ENCODE measurements at regions not wholly inside any gene's neighbourhood (a gene's known extent, or its start where the extent isn't known, plus 50 kb on each side); places are given as distances from the start of the nearest gene placed in this dataset.
A peak's percentile ranks its signal among the peaks of the same experiment; 100 is the strongest.
"Not testable (repeated sequence)": the region's sequence is repeated elsewhere in the genome, so short reads cannot be mapped to it uniquely, and the experiment has no call there.

DNA sequence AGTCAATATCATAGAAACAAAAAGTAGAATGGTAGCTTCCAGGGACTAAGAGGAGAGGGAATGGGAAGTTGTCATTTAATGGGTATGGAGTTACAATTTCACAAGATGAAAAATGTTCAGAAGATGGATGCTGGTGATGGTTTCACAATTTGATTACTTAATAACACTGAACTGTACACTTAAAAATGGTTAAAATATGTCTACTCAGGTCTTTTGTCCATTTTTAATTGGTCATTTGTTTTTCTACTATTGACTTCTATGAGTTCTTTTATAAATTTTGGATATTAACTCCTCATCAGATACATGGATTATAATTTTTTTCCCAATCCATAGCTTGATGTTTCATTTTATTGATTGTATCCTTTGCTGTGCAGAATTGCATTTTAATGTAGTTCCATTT is 275.5 kb downstream of the AKAIN1 start:
- Histone ChIP-seq H3K4me3 (no peak overlapping the region), H3K4me1 (replicated peaks in 1 of 2; ENCODE audit: control insufficient read depth in 2 of 2, insufficient read depth in 2 of 2, low read length in 2 of 2) (no peaks in the 10 kb centered on the region), H3K36me3 (ENCODE audit: control insufficient read depth, insufficient read depth, low read length) (no peaks in the 10 kb centered on the region), H3K9me3 (replicated peaks; ENCODE audit: control insufficient read depth, insufficient read depth, low read depth, low read length) (no peaks in the 10 kb centered on the region), H3K27me3 (ENCODE audit: control insufficient read depth in 2 of 2, insufficient read depth in 2 of 2, low read length in 2 of 2) (no peaks in the 10 kb centered on the region), H3K4me2 (ENCODE audit: insufficient read depth, low read length) (no peak overlapping the region), H3K79me2 (ENCODE audit: control insufficient read depth, insufficient read depth, low read length) (no peaks in the 10 kb centered on the region), H3K9me1 (ENCODE audit: control insufficient read depth, insufficient read depth, low read length) (no peaks in the 10 kb centered on the region), H3K9ac (ENCODE audit: insufficient read depth in 1 of 2, low read depth in 2 of 2, low read length in 2 of 2) (no peak overlapping the region), H2AFZ (ENCODE audit: low read depth, low read length) (no peak overlapping the region), H4K20me1 (replicated peaks; ENCODE audit: control insufficient read depth, insufficient read depth, low read length) (no peaks in the 10 kb centered on the region), H3K27ac (ENCODE audit: extremely low read depth, low read depth, low read length) (no peak overlapping the region)
- ATAC-seq, result no peak
- TF ChIP-seq ZNF316 (IDR thresholded peaks at IDR 0.05) (peak; percentile 58; the same call in 1 of the 2 replicates), SMAD4 (CRISPR knock-in tag; conservative IDR thresholded peaks at IDR 0.05) (no peak), EZH2 (IDR thresholded peaks at IDR 0.05; ENCODE audit: borderline replicate concordance, low read depth, low read length) (no peak)
- intact Hi-C loops (cut with micrococcal nuclease) (no loop called here), in situ Hi-C loops (cut with MboI) (no loop called here)
- BruUV-seq (replicated peaks), result no TSS peak
- CTCF ChIA-PET (ENCODE audit: low intra/inter-chr PET ratio), result no interaction called here
- FAIRE-seq, result no peak
- DNase-seq (ENCODE audit: extremely low read depth in 1 of 4, low spot score in 3 of 4), result no peak
- POLR2A ChIA-PET, result no interaction called here

DNA sequence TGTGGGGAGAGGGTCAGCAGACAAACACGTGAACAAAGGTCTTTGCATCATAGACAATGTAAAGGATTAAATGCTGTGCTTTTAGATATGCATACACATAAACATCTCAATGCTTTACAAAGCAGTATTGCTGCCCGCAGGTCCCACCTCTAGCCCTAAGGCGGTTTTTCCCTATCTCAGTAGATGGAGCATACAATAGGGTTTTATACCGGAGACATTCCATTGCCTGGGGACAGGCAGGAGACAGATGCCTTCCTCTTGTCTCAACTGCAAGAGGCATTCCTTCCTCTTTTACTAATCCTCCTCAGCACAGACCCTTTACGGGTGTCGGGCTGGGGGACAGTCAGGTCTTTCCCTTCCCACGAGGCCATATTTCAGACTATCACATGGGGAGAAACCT is 279.5 kb downstream of the AKAIN1 start:
- H3K27me3 ChIP-seq (ENCODE audit: control insufficient read depth in 2 of 2, insufficient read depth in 2 of 2, low read length in 2 of 2); intact Hi-C loops (cut with micrococcal nuclease): not testable (repeated sequence)

More for the DNA sequence above, 279.5 kb downstream of the AKAIN1 start:
- H4K20me1 ChIP-seq (replicated peaks; ENCODE audit: control insufficient read depth, insufficient read depth, low read length); H3K4me3 ChIP-seq; DNase-seq (ENCODE audit: extremely low read depth in 1 of 4, low spot score in 3 of 4); H3K9me1 ChIP-seq (ENCODE audit: control insufficient read depth, insufficient read depth, low read length); H2AFZ ChIP-seq (ENCODE audit: low read depth, low read length); POLR2A ChIA-PET; H3K36me3 ChIP-seq (ENCODE audit: control insufficient read depth, insufficient read depth, low read length); H3K4me1 ChIP-seq (replicated peaks in 1 of 2; ENCODE audit: control insufficient read depth in 2 of 2, insufficient read depth in 2 of 2, low read length in 2 of 2); H3K9me3 ChIP-seq (replicated peaks; ENCODE audit: control insufficient read depth, insufficient read depth, low read depth, low read length); H3K27ac ChIP-seq (ENCODE audit: extremely low read depth, low read depth, low read length); CTCF ChIA-PET (ENCODE audit: low intra/inter-chr PET ratio); H3K4me2 ChIP-seq (ENCODE audit: insufficient read depth, low read length); BruUV-seq (replicated peaks); H3K79me2 ChIP-seq (ENCODE audit: control insufficient read depth, insufficient read depth, low read length); FAIRE-seq; in situ Hi-C loops (cut with MboI); ATAC-seq; H3K9ac ChIP-seq (ENCODE audit: insufficient read depth in 1 of 2, low read depth in 2 of 2, low read length in 2 of 2): not testable (repeated sequence)
- 0% methylated on average over 3 of the region's 7 CpGs for WGBS (ENCODE audit: insufficient coverage, low coverage, missing lambda C conversion rate)
